SHP77 (cell line): ENCODE measurements at regions not wholly inside any gene's neighbourhood (a gene's known extent, or its start where the extent isn't known, plus 50 kb on each side); places are given as distances from the start of the nearest gene placed in this dataset.

ENCODE experiments used
- DNase-seq, 2 experiments: peaks; one replicate each; lab custom pipeline; 2025; lab: John Stamatoyannopoulos, UW

DNA sequence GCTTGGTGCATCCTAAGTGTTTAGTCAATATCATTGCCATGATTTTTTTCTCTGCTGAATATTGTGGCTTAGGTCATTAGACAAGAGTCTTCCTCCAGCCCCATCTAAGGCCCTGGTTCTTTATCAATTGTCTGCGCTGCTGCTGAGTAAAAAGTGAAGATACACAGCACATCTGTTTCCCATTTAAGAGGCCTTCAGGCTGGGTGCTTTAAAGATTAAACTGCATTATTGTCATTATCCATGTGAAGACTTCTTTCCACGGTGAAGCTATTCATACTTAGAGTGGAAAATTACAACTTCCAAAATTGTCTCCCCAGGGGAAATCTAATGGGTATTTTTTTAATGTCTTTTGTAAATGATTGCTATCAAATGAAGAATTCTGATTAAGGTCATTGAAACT is 719.8 kb upstream of the LRRC4C start:
- DNase-seq, result no peak

GRCh38 chr11:42195289-42196013 is 736.0 kb upstream of the LRRC4C start:
- no peak for DNase-seq

DNA sequence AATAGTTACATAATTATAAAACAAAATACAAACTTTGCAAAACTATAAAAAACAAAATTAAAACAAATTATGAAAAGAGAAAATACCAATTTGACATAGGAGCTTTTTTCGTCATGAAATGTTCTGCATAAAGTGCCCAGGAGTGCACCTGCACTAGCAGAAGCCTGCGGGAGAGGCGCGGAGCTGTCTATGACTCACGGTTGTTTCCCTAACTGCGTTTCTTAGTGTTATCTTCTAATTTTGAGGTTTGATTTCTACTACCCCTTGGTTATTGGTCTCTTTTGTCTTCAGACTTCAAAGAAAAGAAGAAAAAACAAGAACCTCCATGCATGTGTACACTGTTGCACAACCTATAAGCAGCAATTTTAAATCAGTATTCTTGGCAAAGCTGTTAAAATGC is 740.9 kb upstream of the LRRC4C start:
- no peak for DNase-seq

- DNase-seq, result no peak
Measured at GRCh38 chr11:42201603-42202148, 742.2 kb upstream of the LRRC4C start.

DNA sequence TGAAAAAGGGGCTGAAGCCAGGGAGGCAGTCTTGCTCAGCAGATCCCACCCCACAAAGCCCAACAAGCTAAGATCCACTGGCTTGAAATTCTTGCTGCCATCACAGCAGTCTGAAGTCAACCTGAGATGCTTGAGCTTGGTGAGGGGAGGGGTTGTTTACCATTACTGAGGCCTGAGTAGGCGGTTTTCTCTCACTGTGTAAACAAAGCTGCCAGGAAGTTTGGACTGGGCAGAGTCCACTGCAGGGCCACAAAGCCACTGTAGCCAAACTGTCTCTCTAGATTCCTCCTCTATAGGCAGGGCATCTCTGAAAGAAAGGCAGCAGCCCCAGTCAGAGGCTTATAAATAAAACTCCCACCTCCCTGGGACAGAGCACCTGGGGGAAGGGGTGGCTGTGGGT is 746.1 kb upstream of the LRRC4C start:
- no peak for DNase-seq

- DNase-seq, result no peak
Measured at GRCh38 chr11:42225664-42226063, 766.2 kb upstream of the LRRC4C start.

DNA sequence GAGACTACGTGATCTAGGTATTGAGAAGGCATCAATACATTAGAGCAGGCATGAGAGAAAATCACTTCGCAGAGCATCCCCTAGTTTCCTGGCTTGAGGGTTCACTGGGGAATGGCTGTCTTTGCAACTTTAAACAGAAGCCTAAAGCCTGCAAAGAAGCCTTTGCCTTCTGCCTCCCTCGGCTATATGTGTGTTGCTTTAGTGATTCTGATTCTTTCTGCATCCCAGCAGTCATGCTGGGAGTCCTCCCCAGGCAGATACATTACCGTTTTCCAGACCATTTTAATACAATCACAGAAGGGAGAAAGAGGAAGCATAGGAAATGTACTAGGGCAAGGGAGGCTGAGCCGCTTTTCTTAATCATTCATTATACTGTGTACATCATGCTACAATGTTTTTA is 773.2 kb upstream of the LRRC4C start:
- no peak for DNase-seq

DNA sequence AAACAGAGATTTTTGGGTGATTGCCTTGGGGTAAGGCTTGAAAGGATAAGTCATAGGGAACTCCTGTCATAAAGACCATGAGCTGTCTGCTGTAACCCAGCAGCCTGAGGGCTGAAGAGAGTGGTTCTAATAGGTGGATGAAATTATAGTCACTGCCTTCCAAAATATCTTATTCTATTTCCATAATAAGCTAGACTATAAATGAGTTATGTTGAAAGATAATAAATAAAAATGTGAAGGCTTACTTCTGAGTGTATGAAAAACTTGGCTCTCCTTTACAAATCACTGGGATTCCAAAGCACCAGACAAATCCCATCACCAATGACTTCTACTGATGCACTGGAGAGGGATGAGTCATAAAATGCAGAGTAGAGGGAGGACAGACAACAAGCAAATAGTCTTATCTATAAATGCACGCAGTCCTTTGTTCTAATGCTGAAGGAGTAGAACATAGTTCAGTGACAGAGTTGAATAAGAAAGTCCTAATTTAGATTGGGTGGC is 775.0 kb upstream of the LRRC4C start:
- DNase-seq, result no peak

GRCh38 chr11:42237701-42238235 is 778.3 kb upstream of the LRRC4C start:
- no peak for DNase-seq

GRCh38 chr11:42239188-42239587 is 779.7 kb upstream of the LRRC4C start:
- DNase-seq, result no peak

GRCh38 chr11:42243385-42243784 is 783.9 kb upstream of the LRRC4C start:
- no peak for DNase-seq

DNA sequence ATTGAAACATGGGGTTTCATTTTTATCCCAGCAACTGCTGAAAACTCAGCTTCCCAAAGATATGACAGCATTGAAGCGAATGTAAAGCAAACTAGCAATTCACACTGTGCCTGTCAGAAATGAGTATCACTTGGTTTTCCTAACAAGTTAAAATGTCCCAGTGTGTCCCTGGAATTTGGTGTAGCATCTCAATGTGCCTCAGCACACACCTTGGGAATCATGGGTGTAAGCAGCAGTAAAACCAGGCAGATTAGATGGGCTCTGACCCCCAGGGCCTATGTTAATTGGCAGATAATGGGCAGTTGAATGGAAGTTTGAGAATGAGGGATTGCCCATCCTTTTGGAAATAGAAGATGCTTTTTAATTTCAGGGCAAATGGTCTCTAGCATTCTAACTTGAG is 784.9 kb upstream of the LRRC4C start:
- no peak for DNase-seq

DNA sequence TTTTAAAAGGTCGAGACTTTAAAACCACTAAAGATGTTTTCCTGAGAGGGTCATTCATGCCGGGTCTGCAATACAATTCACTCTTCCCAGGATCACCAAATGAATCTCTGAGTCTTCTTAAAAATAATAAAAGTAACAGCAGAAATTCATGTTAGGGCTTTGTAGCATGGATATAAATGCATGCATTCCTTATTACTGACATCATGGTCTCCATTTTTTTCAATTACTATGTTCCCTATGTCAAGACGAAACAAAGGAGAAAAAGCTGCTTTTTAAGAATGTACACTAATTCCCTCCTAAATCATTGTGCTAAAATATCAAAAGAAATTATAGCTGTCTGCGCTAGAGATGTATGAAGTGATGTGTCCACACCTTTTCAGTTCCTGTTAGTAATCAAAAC is 789.9 kb upstream of the LRRC4C start:
- no peak for DNase-seq

- DNase-seq, result no peak
Measured at GRCh38 chr11:42249956-42250355, 790.5 kb upstream of the LRRC4C start.

- DNase-seq, result no peak
Measured at GRCh38 chr11:42251984-42252383, 792.5 kb upstream of the LRRC4C start.

- no peak for DNase-seq
Measured at GRCh38 chr11:42253156-42253555, 793.7 kb upstream of the LRRC4C start.

DNA sequence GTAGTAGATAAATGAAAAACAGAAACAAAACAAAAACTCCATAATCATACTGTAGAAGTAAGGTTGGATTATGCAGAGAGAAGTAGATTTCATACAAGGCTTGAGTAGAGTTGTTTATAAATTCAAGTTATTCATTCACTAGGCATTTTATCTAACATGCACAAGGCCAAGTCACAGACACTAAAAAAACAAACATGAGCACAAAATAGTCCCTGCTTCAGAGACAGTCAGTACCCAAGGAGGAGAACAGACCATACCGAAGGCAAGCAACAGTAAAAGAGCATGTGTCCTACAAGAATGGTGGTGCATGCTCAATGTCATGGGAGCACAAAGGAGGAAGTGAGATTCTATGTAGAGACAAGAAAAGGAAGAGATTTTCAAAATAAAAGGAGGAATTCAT is 796.5 kb upstream of the LRRC4C start:
- no peak for DNase-seq

GRCh38 chr11:42257534-42257933 is 798.1 kb upstream of the LRRC4C start:
- DNase-seq, result no peak

GRCh38 chr11:42265072-42265471 is 805.6 kb upstream of the LRRC4C start:
- DNase-seq, result no peak

GRCh38 chr11:42271306-42271705 is 811.9 kb upstream of the LRRC4C start:
- DNase-seq, result no peak

DNA sequence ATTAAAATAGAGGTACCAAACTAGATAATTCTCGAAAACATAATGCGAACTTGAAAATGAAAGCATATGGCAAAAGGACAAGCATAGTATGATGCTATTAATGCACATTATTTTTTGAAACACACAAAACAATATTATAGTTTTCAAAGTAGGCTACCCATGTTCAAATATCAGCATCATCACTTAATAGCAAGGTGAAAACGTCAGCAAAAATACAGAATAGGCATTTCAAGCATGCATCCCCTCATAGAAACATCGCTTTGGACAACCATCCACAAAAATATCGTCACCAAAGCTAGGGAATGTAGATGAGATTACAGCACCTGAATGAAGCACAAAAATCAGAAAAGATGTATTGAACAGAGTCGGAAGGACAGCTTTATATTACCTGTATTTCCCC is 814.5 kb upstream of the LRRC4C start:
- no peak for DNase-seq

- DNase-seq, result no peak
Measured at GRCh38 chr11:42296910-42297309, 837.5 kb upstream of the LRRC4C start.

DNA sequence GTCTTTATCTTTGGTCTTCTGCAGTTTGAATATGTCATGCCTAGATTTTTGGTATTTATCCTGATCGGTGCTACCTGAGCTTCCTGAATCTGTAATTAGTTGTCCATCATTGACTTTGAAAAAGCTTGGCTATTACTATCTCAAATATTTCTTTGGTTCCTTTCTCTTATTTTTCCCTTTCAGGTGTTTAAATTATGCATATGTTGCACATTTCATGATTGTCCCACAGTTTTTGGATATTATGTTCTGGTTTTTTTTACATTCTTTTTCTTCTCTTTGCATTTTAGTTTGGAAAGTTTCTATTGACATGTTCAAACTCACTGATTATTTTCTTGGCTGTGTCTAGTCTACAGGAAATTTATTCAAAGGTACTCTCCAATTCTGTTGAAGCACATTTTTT is 840.3 kb upstream of the LRRC4C start:
- DNase-seq, result no peak

DNA sequence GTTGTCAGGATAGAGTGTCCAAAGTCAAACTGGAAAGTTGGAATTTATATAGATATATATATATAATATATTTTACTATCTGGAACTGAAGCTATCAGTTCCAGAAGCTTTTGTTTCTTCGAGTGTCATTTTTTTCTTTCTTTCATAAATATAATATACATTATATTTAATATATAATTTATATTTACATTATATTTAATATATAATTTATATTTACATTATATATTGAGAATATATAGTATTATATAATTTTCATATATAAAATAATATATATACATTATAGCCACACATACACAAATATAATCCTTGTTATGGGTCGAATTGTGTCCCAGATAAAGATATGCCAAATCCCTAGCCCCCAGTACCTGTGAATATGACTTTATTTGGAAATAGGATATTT is 842.3 kb upstream of the LRRC4C start:
- no peak for DNase-seq
